ENCODE measurements at regions not wholly inside any gene's neighbourhood (a gene's known extent, or its start where the extent isn't known, plus 50 kb on each side); places are given as distances from the start of the nearest gene placed in this dataset.

DNA sequence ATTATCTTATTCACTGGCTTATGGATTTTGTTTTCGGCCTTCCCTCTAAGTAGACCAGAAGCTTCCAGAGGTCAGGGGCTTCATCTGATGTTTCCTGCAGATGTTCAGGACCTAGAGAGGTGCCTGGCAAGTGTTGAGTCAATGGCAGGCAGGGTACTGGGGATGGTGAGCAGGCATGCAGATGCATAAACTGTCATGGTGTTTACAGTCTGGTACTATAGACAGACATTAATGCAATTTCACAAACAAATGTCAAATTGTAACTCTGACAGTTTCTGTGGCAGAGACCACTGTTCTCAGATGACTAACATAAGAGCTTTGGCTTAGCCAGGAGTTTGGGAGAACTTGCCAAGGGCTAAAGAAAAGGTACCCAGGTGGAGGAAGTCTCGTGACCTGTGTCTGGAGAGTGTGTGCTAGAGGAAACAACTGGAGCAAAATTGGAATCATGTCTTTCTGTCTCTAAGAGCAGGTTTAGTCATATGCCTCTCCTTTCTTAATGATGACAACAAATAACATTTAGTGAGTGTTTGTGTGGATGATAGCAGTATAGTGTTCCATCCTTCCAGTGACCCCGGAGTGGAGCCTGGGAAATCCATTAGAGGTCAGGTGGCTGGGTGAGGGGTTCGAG, 53.7 kb upstream of the TRAK1 start:
- DNase-seq (ENCODE audit: low spot score), result no peak

DNA sequence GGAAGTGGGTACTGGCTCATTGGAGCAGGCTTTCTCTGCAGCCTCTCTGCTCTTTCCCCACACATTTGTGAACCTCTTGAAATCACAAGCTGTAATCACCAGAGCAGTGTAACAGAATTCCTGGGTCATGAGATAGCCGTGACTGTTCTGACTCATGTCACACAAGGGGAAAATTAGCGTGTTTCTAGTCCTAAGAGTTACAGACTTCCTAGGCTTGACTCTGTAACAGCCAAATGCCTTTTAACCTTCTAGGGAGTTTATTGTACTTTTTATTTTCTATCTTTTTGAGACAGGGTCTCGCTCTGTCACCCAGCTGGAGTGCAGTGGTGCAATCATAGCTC, 54.7 kb upstream of the TRAK1 start:
- DNase-seq (ENCODE audit: low spot score), result peak; percentile 93

DNA sequence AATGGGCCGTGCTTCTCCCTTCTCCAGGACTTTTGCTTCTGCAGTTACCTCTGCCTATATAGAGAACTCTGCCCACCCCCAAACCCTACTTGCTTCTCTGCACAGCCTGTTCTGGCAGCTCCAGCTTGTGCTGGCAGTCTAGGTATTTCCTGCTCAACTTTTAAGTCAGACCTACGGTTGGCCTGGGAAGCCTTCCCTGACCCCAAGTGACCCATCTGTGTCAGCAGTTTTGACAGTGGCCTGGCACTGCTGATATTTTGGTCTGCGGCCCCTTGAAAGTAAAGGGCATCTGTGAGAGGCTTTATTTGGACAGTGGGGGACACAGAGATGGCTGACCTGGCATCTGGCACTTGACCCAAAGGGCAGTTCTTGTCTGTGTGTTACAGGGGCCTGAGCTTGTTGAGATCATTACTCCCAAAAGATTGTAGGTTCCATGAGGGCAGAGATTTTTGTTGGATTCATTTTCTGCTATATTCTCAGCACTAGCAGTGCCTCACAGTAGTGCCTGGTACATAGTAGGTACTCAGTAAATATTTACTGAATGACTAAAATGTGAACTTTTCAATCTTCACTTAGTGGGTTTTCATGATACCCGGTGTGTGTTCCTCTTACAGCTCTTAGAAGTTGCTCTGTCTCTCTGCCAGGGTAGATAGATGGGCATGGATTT, 55.2 kb upstream of the TRAK1 start:
- peak; percentile 29 for DNase-seq (ENCODE audit: low spot score)

DNA sequence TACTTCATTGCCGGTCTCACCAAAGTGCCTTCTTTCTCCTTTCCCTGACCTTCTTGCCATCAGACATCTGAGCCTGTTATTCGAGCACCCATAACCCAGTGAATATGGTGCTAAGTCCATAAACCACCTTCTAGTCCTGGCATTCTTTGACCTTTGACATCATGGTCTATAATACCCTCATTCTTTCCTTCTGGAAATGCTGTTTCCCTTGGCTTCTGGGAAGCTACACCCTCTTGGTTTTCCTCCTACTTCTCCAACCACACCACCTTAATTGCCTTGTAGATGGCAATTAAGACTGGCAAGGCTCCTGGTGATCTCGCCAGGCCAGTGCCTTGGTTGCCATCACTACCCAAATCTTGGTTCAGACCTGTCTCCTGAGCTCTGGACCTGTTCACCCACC, 56.1 kb upstream of the TRAK1 start:
- DNase-seq (ENCODE audit: low spot score), result no peak

DNA sequence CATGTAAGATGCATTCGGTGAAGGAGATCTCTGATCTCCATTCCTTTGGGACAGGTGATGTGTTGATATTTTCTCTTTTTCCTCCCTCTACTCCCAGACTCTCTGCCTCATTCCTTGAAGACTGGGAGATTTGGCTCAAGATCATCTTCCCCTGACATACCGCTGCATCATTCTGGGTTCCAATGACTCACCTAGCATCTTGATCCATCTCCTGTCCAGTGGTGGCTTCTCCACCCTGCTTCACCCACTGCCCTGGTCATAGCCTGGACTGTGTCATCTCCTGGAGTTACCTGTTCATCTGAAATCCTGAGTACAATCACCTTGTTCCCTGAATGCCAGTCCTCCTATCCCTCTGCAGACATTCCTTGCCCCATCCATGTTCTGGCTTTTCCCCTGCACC, 57.4 kb upstream of the TRAK1 start:
- DNase-seq (ENCODE audit: low spot score), result no peak

DNA sequence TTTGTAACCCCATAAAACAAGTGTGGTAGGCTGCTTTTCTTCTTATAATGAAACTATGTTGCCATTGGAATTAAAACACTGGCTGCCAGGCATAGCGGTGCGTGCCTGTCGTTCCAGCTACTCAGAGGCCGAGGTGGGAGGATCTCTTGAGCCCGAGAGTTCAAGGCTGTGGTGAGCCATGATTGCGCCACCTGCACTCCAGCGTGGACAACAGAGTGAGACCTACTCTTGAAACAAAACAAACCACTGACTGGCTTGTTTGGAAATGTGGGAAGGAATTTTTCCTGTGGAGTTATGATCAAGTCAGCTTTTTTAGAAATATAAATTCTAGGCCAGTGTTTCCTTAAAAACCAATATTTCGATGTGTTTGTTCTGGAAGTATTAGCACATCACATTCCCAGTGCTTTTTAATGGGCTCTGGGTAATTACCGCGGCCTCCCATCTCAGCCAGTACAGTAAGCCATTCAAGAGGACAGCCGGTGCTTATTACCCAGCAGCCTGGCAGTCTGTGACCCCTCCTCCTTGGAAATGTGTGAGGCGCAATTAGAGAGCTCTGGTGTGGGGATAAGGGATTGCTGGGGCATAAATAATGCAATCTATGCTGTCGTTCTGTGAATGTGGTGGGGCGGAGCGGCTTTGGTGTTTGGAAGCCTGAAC, 58.3 kb upstream of the TRAK1 start:
- DNase-seq (ENCODE audit: low spot score), result peak; percentile 44

DNA sequence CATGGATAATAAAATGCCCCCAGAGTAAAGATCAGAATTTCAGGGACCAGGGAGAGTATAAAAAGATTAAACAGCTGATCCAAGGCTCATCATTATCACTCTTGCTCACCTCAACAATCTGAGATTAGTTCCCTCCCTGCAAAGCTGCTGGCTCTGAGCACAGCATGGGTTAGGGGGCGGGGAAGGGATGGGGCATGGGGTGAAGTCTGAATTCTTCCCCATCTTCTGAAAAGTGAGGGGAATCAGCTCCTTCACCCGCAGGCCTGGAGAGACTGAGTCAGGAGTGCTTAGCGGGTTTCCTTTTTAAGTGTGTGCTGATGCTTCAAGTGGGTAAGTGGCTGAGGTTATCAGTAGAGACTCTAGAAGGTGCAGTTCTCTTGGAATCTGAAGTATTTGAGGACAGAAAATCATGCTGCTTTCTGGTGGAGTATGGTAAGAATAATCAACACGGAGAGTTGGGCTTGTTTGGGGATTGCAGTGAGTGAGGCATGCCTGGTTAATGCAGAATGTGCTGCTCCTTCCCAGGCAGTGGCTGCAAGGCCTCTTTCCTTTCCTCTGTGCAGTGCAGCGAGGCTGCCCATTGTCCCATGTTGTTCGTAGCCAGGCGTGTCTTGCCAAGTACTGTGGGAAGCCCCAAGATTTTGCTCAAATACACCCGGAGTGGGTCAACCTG, 59.2 kb upstream of the TRAK1 start:
- peak; percentile 63 for DNase-seq (ENCODE audit: low spot score)

DNA sequence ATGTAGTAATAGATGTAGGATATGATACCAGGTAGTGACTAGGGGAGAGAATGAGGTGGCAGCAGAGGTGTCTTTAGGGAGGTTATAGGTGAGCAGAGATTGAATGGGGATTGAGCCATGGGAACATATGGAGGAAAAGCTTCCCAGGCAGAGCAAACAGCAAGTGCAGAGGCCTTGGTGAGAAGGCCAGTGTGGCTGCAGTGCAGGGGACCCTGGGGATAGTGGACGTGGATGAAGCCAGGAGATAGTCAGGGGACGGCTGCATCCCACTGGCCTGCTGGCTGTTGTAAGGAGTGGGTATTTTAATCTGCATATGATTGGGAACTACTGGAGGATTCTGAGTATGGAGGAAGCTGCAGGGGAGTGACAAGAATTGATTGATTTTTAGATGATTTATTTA, 62.7 kb upstream of the TRAK1 start:
- DNase-seq (ENCODE audit: low spot score), result no peak

DNA sequence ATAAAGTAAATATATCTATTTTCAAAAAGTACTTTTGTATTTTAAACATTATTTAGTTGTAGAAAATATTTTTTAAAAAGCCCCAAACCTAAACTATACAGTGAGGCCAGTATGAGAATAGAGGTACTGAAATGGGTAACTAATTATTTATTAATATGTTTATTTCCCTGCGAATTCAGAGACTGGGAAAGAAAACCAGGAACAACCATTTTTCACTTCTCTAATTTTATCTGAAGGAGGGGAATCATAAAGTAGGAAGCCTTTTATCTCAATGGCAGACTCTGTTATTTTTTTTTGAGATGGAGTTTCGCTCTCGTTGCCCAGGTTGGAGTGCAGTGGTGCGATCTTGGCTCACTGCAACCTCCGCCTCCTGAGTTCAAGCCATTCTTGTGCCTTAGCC, 63.6 kb upstream of the TRAK1 start:
- no peak for DNase-seq (ENCODE audit: low spot score)

GRCh38 chr3:42025370-42026138, 63.7 kb upstream of the ULK4 start:
- peak; percentile 99 for DNase-seq (ENCODE audit: low spot score)

DNA sequence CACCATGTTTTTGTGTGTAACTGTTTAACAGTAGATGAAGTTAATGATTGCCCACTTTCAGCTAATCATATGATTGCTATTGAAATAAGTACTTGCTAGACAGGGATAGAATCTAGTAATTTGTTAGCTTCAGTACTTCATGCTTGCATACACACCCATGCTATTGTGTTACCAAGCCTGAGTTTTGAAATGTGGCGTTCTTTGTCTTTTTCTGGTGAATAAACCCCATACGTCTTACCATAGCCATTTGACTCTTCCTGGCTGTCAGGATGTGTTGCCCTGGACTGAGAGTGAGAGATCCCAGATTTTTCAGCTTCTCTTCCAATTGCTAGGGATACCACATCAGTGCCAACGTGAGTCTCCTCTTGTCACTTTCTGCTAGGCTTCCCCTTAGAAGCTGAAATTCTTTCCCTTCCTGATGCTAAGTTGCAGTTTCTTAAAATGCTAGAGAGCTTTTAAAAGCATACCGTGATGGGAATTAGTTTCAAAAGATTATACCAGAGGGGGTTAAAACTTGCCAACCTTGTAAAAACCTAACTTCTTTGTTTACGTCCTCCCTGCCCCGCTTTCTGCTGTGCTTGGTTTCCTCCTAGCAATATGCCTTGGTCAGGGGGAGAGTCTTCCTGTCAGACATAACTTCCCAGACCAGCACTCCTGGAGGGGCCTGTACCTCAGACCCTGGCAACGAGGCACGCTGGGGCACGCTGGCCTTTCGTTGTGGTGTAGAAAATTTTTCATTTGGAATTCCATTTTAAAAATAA, 62.9 kb upstream of the ULK4 start:
- peak; percentile 44 for DNase-seq (ENCODE audit: low spot score)

DNA sequence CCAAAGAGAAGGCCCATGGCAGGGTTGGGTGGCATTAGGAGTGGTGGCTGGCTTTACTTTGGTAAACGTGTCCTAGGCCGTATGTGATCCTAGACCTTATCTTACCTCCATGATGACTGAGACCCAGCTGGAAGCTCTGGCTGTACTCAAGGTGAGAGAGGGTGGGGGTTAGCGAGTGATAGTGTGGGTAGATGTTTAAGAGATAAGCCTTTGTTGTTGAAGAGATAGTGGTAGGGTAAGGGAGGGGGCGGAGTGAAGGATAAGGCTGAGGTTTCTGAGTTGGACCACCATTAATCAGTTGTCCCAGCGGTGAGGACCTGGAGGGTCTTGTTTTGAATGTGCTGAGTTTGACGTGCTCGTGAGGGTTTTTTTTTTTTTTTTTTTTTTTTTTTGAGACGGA, 61.5 kb upstream of the ULK4 start:
- no peak for DNase-seq (ENCODE audit: low spot score)

DNA sequence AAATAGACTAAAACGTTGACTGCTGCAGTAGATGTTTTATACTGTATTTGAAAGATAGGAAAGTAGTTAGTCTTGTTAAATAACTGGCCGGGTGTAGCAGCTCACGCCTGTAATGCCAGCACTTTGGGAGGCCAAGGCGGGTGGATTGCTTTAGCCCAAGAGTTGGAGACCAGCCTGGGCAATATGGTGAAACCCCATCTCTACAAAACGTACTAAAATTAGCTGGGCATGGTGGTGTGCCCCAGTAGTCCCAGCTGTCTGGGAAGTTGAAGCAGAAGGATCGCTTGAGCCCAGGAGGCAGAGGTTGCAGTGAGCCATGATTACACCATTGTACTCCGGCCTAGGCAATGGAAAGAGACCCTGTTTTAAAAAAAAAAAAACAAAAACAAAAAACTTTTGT, 60.5 kb upstream of the ULK4 start:
- DNase-seq (ENCODE audit: low spot score), result no peak

DNA sequence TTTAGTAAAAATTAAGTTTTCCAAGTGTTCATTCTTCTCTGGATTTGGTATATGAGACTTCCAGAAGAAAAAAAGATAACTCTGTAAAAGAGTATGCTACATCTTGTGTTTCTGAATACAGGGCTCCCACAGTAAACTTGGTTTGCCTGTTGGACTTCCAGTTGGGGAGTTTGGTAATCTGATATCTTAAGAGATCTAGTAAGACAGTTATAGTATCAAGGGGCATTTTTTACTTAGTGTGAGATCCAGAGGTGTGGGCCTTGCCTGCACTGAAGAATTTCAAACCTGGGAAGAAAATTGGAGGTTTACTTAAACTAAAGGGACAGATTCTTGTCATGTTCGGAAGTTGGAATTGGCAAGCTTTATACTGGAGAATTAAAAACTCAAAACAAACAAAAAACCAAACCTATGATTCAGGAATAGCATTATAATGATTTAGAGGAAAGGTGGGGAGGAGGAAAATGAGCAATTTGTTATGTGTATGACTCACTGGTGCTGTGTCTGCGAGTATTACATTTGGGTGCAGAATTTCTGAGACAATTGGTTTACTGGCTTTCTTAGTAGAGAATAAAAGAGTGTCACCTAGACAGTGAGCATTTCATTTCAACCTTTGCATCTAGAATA, 58.9 kb upstream of the ULK4 start:
- DNase-seq (ENCODE audit: low spot score), result no peak

- DNase-seq (ENCODE audit: low spot score), result no peak
Observed at GRCh38 chr3:42019953-42020260, 58.0 kb upstream of the ULK4 start.

GRCh38 chr3:42019144-42019952, 57.4 kb upstream of the ULK4 start:
- no peak for DNase-seq (ENCODE audit: low spot score)

GRCh38 chr3:42014921-42015533, 53.1 kb upstream of the ULK4 start:
- DNase-seq (ENCODE audit: low spot score), result peak; percentile 43

- DNase-seq (ENCODE audit: low spot score), result peak; percentile 48
Observed at GRCh38 chr3:42014458-42014920, 52.6 kb upstream of the ULK4 start.

DNA sequence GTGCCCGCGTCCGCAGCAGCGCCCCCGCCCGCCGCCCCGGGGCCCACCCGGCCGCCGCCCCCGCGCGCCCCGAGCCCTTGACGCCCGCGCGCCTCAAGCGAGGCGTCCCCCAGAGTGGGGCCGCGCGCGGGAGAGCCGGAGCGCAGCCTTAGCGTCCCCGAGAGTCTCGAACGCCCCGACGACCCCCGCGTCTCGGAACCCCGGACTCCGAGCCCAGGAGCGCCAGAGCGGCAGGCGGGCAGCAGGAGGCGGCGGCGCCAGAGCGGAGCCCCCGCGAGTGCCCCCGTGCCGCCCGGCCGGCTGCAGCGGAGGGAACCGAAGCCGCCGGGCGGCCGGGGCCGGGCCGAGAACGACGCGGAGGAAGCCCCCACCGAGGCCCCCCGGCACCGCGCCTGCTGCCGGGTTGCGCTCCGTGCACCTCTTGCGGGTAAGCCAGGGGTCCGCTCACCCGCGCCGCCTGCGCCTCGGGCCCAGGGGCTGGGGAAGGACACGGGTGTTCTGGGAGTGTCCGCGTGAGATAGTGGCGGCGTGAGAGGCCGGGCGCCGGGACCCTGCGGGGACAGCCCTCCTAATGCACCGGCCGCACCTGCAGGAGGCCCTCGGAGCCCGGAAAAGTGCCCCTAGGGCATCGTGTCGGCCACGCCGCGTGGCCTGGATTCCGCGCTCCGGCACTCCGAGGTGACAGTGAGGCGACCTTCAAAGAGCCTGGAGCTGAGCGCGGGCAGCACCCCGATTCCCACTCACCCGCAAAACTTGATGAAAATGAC, 52.0 kb upstream of the ULK4 start:
- DNase-seq (ENCODE audit: low spot score), result no peak

Data from umbilical cord (tissue), 1 donor.